Breast epithelium (tissue), 4 donors: ENCODE measurements at regions not wholly inside any gene's neighbourhood (a gene's known extent, or its start where the extent isn't known, plus 50 kb on each side); places are given as distances from the start of the nearest gene placed in this dataset.

Source experiments
- DNase-seq, 2 donors: peaks; one replicate each; pipeline ENCODE4 v3.0.0-alpha.2; 2019; ENCODE audit warnings: low spot score in 2 of 2
- H3K27ac ChIP-seq, 2 donors: fragments of 200-600 bp; sonication (generic) in 1 of 2; one replicate each; pipeline ENCODE4 v1.5.1; 2016 to 2019; ENCODE audit warnings: mild to moderate bottlenecking in 1 of 2
- H3K27me3 ChIP-seq, 2 donors: fragments of 200-600 bp; sonication (generic) in 1 of 2; one replicate each; pipeline versions ENCODE4 v1.5.1 to v1.6.0; 2017 to 2019; ENCODE audit warnings: control low read depth in 1 of 2, mild to moderate bottlenecking in 1 of 2
- H3K36me3 ChIP-seq: fragments of 200-600 bp; one replicate; pipeline ENCODE4 v1.5.1; 2019
- H3K4me1 ChIP-seq, 2 donors: fragments of 200-600 bp; sonication (generic); one replicate each; pipeline ENCODE4 v1.5.1; 2016 to 2019; ENCODE audit warnings: control low read depth in 1 of 2
- H3K4me3 ChIP-seq, 3 donors: fragments of 200-600 bp; sonication (generic); 1 replicate in 2 of 3; 2 replicates in 1 of 3; pipeline ENCODE4 v1.5.1; 2016 to 2019; ENCODE audit warnings: mild to moderate bottlenecking in 3 of 3, moderate library complexity in 2 of 3
- H3K9me3 ChIP-seq, 2 donors: fragments of 200-600 bp; sonication (generic) in 1 of 2; one replicate each; pipeline ENCODE4 v1.5.1; 2016 to 2019; ENCODE audit warnings: control low read depth in 1 of 2
- POLR2A ChIP-seq: fragments of 450-650 bp; IDR thresholded peaks from one replicate; pipeline ENCODE4 v1.6.1; 2016; ENCODE audit warnings: antibody characterized with exemption, mild to moderate bottlenecking, moderate library complexity
- POLR2AphosphoS5 ChIP-seq, 3 donors: sonication (generic); formaldehyde crosslinking; IDR thresholded peaks; one replicate each; pipeline ENCODE4 v1.6.1; 2017; ENCODE audit warnings: antibody characterized with exemption in 3 of 3
- intact Hi-C: fragments of 100-400 bp; cut with DNase I; formaldehyde crosslinking; loops from one replicate; pipeline ENCODE4 v1.15.1; 2023; ENCODE audit warnings: low total_unique reads
- TF ChIP-seq, protein P1 (sequence below), 3 donors: fragments of 450-650 bp; IDR thresholded peaks; one replicate each; pipeline ENCODE4 v1.5.1; 2016 to 2017; ENCODE audit warnings: antibody characterized with exemption in 3 of 3, mild to moderate bottlenecking in 3 of 3, moderate library complexity in 3 of 3

DNA sequence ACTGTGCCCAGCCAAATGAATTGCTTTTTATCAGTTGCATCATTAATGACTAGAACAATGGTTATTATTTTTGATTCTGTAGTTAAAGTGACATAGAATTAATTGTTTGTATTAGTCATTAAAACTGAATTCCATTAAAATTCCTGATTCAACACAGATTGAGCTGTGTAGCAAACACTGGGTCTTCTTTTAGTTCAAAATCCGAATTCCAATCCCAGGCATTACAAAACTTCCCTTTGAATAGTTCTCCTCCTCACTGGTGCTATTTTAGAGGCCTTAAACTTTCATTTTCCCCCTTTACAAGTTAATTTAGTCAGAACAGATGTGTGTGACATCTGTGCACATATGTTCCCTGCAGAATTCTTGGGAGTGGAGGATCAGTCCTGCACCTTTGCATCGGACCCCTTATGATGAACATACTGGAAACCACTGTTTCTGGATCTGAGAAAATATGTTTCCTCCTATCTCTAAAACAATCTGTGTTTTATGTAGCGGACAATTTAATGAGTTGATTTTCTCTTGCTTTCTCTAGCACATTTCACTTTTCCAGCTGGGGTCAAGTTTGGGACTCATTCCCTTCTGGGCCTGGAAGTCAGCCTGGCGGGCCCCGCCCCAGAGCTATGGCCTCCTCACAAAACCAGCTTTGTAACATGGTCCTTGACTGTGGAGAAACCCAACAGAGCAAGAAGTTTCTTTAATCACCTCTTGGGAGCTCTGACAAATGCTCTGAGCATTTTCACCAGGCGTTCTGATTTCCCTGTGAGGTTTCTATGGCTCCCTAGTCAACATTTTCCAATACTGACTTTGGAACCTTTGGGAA lies 87.9 kb upstream of the MAMDC2 start:
- H3K27me3 ChIP-seq: no peaks in the 10 kb centered on the region
- no peak overlapping the region for H3K4me3 ChIP-seq
- no peaks in the 10 kb centered on the region for H3K4me1 ChIP-seq
- no peaks in the 10 kb centered on the region for H3K36me3 ChIP-seq
- intact Hi-C loops: no loop called here
- no peaks in the 10 kb centered on the region for H3K9me3 ChIP-seq
- DNase-seq: no peak
- peak overlapping the region in 1 of 2 donors; percentile 8 for H3K27ac ChIP-seq
- TF ChIP-seq, protein P1, sequence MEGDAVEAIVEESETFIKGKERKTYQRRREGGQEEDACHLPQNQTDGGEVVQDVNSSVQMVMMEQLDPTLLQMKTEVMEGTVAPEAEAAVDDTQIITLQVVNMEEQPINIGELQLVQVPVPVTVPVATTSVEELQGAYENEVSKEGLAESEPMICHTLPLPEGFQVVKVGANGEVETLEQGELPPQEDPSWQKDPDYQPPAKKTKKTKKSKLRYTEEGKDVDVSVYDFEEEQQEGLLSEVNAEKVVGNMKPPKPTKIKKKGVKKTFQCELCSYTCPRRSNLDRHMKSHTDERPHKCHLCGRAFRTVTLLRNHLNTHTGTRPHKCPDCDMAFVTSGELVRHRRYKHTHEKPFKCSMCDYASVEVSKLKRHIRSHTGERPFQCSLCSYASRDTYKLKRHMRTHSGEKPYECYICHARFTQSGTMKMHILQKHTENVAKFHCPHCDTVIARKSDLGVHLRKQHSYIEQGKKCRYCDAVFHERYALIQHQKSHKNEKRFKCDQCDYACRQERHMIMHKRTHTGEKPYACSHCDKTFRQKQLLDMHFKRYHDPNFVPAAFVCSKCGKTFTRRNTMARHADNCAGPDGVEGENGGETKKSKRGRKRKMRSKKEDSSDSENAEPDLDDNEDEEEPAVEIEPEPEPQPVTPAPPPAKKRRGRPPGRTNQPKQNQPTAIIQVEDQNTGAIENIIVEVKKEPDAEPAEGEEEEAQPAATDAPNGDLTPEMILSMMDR (IDR thresholded peaks at IDR 0.05): no peak
- no peak for TF ChIP-seq POLR2AphosphoS5 (IDR thresholded peaks at IDR 0.05)

DNA sequence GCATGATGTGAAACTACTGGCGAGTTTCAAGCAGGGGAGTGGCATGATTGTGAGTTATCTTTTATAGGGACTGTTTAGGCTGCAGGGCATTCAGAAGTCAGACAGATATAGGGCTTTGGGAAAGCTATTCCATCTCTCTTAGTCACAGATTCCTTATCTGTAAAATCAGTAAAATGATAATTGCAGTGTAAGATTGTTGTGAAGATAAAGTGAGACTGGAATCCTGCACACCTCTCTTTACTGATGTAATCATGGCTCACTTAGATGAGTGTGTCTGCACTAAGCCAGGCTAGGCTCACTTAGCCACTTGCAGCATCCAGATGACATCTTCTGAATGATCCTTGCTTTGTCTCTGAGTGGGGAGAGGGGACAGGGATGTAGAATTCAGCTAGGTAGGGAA lies 81.8 kb upstream of the MAMDC2 start:
- Histone ChIP-seq H3K9me3 (no peaks in the 10 kb centered on the region), H3K27ac (no peak overlapping the region), H3K27me3 (no peaks in the 10 kb centered on the region), H3K4me1 (no peaks in the 10 kb centered on the region), H3K36me3 (no peaks in the 10 kb centered on the region), H3K4me3 (no peak overlapping the region)
- DNase-seq: no peak
- TF ChIP-seq, protein P1 (IDR thresholded peaks at IDR 0.05): no peak
- TF ChIP-seq POLR2AphosphoS5 (IDR thresholded peaks at IDR 0.05) (no peak), POLR2A (no peak)
- intact Hi-C loops: loop anchor here (5.0 kb wide), 1 partner anchor 875 kb away; no protein-coding TSS in a partner anchor

DNA sequence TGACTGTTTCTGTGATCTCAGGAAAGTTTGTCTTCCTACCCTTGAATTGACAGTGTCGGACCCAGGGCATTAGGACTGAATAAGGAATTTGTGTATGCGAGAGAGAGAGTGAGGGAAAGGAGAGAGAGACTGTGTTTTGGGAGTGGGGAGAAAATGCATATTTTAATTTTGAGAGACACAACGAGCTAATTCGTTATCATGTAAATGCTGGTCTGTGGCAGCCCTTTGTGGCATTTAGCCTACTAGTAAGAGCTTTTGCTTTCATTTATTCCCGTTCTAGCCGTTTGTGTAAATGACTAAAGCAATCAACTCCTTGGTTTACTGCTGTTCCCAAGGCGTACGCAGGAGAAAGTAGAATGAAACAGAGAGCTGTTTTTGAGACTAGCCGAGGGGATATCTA lies 79.8 kb upstream of the MAMDC2 start:
- peak overlapping the region in 2 of 3 donors; percentile 5 to 19 for H3K4me3 ChIP-seq
- H3K27me3 ChIP-seq: no peaks in the 10 kb centered on the region
- no peaks in the 10 kb centered on the region for H3K36me3 ChIP-seq
- TF ChIP-seq POLR2AphosphoS5 (IDR thresholded peaks at IDR 0.05): no peak
- TF ChIP-seq, protein P1 (IDR thresholded peaks at IDR 0.05): no peak
- TF ChIP-seq POLR2A: no peak
- peak overlapping the region; percentile 43 to 52 for H3K27ac ChIP-seq
- DNase-seq: no peak
- intact Hi-C loops: loop anchor here (5.0 kb wide), 1 partner anchor 873 kb away; no protein-coding TSS in a partner anchor
- no peaks in the 10 kb centered on the region for H3K4me1 ChIP-seq
- no peaks in the 10 kb centered on the region for H3K9me3 ChIP-seq

DNA sequence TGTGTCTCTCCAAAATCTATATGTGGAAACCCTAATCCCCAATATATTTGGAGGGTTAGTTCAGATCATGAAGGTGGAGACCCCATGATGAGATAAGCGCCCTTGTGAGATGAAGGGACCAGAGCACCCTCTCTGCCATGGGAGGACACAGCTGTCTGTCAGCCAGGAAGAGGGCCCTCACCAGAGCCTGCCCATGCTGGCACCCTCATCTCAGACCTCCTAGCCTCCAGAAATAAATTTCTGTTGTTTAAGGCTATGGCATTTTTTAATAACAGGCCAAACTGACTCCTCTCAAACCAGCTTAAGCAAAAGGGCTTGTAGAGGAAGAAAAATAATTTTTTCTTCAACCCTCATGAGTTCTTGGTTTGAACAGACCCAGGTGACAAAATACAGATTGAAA lies 79.2 kb upstream of the MAMDC2 start:
- Histone ChIP-seq H3K36me3 (no peaks in the 10 kb centered on the region), H3K4me3 (no peak overlapping the region), H3K4me1 (no peaks in the 10 kb centered on the region), H3K27ac (peak overlapping the region in 1 of 2 donors; percentile 12), H3K27me3 (no peaks in the 10 kb centered on the region), H3K9me3 (no peaks in the 10 kb centered on the region)
- no peak for DNase-seq
- TF ChIP-seq, protein P1 (IDR thresholded peaks at IDR 0.05): no peak
- TF ChIP-seq POLR2AphosphoS5 (IDR thresholded peaks at IDR 0.05) (no peak), POLR2A (no peak)
- intact Hi-C loops: loop anchor here (5.0 kb wide), 1 partner anchor 873 kb away; no protein-coding TSS in a partner anchor

DNA sequence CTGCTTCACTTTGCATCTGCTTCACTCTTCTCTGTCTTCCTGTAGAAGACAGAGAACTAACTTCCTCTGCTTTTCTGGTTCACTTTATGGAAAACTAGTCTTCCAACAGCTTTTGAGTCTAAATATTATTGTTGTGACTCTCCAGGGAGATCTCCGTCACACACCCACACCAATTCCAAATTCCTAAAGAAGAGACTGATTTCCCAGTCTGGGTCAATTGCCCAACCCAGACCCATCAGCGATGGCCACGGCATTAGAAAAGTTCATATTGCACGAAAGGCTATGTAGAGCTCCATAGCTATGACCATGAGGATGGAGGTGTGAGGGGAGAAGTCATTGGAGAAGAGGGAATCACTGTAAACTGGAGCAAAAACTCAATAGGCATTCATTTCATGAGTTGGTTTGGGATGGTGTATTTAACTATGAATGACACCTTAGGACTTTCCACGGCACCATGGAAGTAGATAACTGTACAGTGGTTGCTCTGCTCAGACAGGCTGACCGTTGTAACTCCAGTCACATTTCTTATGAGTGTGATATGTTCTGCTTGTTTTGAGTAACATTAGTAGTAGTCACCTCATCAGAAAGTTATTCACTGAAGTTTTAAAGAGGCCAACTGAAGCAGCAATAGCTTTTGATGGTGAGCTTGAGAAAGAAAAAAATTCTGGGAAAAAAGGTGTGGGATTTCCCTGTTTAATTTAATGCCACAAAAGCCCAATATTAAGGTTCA lies 78.1 kb upstream of the MAMDC2 start:
- H3K4me3 ChIP-seq: no peak overlapping the region
- no peaks in the 10 kb centered on the region for H3K27me3 ChIP-seq
- no peak for TF ChIP-seq POLR2A
- TF ChIP-seq, protein P1 (IDR thresholded peaks at IDR 0.05): no peak
- no peak for TF ChIP-seq POLR2AphosphoS5 (IDR thresholded peaks at IDR 0.05)
- no peak overlapping the region for H3K27ac ChIP-seq
- intact Hi-C loops: no loop called here
- no peaks in the 10 kb centered on the region for H3K4me1 ChIP-seq
- no peaks in the 10 kb centered on the region for H3K9me3 ChIP-seq
- DNase-seq: no peak
- no peaks in the 10 kb centered on the region for H3K36me3 ChIP-seq
